Neural progenitor cell (in vitro differentiated cells): ENCODE measurements at regions not wholly inside any gene's neighbourhood (a gene's known extent, or its start where the extent isn't known, plus 50 kb on each side); places are given as distances from the start of the nearest gene placed in this dataset.

Experiments
- CTCF ChIP-seq: fragments of 200-600 bp; sonication (generic); IDR thresholded peaks from 2 replicates; pipeline ENCODE4 v1.5.1; 2017; ENCODE audit warnings: antibody characterized with exemption, mild to moderate bottlenecking
- EZH2 ChIP-seq: fragments of 200-600 bp; sonication (generic); IDR thresholded peaks from 2 replicates; pipeline ENCODE4 v1.6.1; 2017; ENCODE audit warnings: antibody characterized with exemption, mild to moderate bottlenecking, moderate library complexity

- no peak for TF ChIP-seq EZH2
- no peak for TF ChIP-seq CTCF
Observed at GRCh38 chr16:22691335-22691734, 122.6 kb upstream of the HS3ST2 start.
